ENCODE measurements at regions not wholly inside any gene's neighbourhood (a gene's known extent, or its start where the extent isn't known, plus 50 kb on each side); places are given as distances from the start of the nearest gene placed in this dataset.
"Not testable (repeated sequence)": the region's sequence is repeated elsewhere in the genome, so short reads cannot be mapped to it uniquely, and the experiment has no call there.

DNA sequence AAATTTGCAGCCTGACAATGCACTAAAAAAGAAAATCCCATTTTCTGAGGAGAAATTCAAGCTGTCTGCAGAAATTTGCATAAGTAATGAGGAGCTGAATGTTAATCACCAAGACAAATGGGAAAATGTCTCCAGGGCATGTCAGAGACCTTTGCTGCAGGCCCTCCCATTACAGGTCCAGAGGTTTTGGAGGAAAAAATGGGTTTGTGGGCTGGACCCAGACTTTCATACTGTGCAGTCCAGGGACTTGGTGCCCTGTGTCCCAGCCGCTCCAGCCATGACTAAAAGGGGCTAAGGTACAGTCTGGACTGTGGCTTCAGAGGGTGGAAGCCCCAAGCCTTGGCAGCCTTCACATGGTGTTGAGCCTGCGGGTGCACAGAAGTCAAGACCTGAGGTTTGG lies 209.8 kb upstream of the PRICKLE2 start:
- not testable (repeated sequence) for TF ChIP-seq ZNF274 (IDR thresholded peaks at IDR 0.05; ENCODE audit: low read depth, low read length); YY1 (IDR thresholded peaks at IDR 0.05; ENCODE audit: insufficient read depth, insufficient read length)
